HG02678 (cell line): ENCODE measurements at regions not wholly inside any gene's neighbourhood (a gene's known extent, or its start where the extent isn't known, plus 50 kb on each side); places are given as distances from the start of the nearest gene placed in this dataset.
A peak's percentile ranks its signal among the peaks of the same experiment; 100 is the strongest.
"Not testable (repeated sequence)": the region's sequence is repeated elsewhere in the genome, so short reads cannot be mapped to it uniquely, and the experiment has no call there.

Experiments
- ATAC-seq: cut with Tn5 transposase; IDR thresholded peaks from one replicate; pipeline ENCODE4 v1.9.1; 2021; ENCODE audit warnings: mild to moderate bottlenecking, moderate library complexity; ENCODE audit not compliant: unreplicated experiment

- no peak for ATAC-seq
Observed at GRCh38 chr14:71452987-71453386, 479.2 kb upstream of the RGS6 start.

GRCh38 chr14:71454010-71454409 is 478.2 kb upstream of the RGS6 start:
- no peak for ATAC-seq

DNA sequence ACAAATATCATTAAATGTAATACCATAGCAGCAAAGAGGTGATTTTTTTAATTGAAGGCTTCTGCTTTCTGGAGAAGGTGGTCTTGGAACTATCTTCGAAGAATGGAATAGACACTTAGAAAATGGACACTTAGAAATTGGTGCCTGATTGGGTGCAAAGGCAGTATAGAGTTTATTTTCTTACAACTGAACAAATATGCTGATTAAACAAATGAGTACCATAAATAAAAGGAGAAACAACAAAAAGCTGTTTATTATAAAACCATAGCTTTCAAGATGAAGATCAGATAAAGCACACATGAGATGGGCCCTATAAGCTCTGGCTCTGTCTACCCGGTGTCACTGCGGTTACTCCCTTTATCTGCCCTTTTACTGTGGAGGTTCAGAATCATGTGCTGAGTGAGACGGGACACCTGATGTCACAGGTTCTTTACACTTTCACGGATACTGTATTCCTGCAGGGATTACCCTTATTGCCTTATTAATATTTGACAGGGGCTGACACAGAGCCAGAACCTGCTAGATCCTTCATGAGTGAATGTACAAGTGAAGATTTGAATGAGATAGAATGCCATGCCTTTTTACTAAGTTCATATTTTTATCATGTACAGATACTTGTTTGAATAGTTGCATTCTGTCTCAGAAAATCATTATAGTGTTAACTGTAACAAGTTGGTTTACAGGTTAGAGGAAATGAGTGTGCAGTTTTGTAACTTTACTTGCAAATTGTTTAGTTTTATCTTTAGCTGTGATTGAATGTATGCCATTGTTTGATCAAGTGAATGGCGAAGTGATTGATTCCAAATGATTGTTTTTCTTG is 477.5 kb upstream of the RGS6 start:
- ATAC-seq, result no peak

GRCh38 chr14:71460091-71460490 is 472.1 kb upstream of the RGS6 start:
- ATAC-seq, result no peak

DNA sequence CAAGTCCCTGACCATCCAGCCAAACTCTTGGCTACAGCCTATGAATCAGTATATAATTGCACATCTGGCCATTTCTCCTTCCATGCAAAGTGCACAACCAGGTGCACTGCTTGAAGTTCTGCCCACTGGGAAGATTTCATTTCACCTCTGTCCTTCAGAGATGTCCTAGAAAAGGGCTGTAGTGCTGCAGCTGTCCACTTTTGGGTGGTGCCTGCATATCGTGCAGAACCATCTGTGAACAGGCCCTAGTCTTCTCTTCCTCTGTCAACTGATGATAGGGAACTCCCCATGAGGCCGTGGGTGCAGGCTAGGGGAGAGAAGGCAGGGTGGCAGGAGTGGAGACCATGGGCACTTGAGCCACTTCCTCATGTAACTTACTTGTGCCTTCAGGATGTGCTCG is 470.6 kb upstream of the RGS6 start:
- not testable (repeated sequence) for ATAC-seq

DNA sequence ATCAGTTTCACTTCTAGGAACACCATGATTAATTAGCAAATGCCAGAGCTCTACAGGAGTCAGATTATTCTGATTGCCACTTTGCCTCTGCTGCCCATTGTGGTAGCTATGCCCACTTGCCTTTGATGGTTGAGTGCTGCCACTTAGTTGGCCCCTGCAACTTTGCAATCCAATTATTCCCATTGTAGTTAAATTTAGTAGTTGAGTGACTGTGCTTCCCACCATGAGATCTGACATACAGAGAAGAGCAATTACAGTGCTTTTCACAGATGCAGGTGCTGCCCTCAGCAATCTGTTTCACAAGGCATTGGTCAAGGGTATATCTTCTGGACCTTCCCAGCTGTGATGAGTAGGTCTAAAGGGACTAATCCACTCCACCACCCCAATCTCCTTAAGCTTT is 468.4 kb upstream of the RGS6 start:
- no peak for ATAC-seq

DNA sequence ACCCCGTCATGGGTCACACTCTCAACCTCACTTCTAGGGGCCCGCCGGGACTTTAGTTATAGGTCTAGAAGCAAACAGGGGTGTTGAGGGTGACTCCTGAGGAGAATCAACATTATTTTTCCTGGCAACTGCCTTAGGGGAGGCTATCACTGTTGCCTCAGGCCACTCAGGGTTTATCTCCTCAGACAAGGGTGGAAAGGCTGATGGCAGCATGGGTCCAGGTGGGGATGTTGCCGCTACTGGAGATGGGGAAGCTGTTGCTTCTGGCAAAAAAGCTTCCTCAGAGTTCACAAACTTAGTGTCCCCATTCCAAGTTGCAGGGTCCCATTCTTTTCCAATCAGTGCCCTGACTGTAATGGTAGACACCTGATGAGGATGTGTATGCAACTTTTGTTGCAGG is 467.4 kb upstream of the RGS6 start:
- no peak for ATAC-seq

GRCh38 chr14:71465316-71465715 is 466.9 kb upstream of the RGS6 start:
- no peak for ATAC-seq

GRCh38 chr14:71466251-71466650 is 466.0 kb upstream of the RGS6 start:
- no peak for ATAC-seq

GRCh38 chr14:71466946-71467345 is 465.3 kb upstream of the RGS6 start:
- ATAC-seq, result no peak

- ATAC-seq, result no peak
Observed at GRCh38 chr14:71467361-71467811, 464.8 kb upstream of the RGS6 start.

DNA sequence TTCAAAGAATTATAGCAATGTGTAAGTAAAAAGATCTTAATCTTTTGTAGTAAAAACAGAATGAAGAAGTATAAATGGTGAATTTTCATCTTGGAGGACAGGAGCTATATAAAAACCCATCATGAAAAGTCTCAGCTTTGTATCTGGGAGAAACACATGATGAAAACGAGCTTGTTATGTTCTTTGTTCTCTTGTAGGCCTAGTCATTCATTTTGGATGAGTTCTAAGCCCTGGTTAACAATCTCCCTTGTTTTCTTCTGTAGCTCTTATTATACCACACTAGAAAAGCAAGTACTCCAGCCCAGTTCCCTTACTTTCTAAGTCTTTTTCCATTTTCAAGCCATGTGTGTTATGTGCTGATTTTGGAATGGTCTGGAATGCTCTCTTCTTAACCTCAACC is 463.5 kb upstream of the RGS6 start:
- no peak for ATAC-seq

DNA sequence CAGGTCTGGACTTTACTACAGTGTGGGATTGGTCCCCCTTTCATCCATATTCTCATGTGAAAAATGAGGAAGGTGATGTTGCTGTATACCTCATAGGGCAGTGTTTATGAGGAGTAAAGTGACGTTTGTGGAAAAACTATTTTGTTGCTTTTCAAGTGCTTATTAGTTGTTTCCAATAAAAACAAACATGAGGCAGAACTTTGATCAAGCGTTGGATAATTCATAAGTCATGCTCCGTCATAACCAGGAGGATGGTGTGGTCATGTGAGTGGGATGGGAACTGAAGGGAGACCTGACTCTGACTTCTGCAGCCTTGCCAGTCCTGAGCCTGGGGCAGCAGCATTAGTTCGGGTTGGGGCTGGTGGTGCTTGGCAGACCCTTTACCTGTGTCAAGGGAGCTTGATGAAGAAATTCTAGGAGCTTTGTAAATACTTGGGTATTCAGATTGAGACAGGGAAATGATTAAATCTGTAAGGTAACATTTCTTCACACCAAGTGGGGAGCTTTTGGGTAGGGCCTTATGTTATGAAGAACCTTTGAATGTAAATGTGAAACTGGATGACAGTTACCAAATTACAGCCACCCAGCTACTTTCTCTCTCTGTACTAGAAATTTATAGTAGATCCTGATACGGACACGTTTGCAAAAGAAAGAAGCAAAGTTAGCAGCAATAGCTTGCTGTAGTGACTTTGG is 462.4 kb upstream of the RGS6 start:
- no peak for ATAC-seq

- ATAC-seq, result no peak
Observed at GRCh38 chr14:71471634-71472355, 460.4 kb upstream of the RGS6 start.

DNA sequence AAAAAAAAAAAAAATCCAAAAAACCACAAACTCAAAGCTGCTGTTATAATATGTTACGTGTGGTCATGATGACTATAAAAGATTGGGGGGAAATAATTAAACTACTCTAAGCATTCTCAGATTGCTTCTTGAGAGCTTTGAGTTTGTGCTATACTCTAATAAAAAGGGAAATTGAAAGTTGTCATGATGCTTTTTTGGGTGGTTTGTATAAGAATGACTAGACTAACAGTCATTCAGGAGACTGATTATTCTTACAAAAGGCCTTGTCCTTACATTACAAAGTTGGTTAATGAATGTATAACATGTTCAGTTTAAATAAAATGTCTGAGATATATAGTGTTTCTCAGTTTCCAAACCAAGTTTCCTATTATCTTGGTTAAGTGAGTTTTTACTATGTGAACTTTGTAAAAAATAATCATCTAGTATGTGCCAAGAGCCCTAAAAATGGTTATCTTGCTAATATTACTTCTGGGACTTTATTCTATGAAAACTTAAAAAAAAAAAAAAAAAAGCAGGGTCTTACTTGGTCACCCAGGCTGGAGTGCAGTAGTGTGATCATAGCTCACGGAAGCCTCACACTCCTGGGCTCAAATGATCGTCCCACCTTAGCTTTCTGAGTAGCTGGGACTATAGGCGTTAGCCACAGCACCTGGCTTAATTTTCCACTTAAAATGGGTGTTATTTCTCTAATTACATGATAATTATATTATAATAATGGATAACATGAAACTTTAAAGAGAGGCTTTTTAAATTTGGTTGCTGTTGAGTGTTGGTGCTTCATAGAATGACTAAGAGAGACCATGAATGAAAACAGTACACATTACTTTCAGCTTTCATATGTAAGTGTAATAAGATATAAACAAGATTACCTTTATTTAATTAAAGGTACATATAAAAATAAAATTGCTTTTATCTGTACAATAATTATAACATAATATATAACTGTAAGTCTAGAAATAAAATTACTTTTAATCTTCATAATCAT is 459.6 kb upstream of the RGS6 start:
- peak; percentile 58 for ATAC-seq

DNA sequence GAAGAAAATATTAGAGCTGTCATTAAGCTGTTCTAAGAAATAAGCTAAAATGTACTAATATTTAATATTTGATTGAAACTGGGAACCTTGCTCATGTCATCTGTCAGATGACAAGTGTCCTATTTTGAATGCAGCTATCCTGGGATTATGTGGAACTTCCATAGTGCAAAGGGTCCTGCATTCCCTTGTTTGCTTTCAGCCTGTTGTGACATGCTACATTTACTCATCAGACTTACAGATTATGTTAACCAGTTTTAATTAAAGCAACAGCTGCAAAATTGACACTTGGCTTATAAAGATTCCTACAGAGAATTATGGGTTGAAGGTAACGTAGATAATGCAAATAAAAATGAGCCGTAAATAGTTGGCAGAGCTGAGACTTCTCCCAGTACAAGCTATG is 458.4 kb upstream of the RGS6 start:
- no peak for ATAC-seq

DNA sequence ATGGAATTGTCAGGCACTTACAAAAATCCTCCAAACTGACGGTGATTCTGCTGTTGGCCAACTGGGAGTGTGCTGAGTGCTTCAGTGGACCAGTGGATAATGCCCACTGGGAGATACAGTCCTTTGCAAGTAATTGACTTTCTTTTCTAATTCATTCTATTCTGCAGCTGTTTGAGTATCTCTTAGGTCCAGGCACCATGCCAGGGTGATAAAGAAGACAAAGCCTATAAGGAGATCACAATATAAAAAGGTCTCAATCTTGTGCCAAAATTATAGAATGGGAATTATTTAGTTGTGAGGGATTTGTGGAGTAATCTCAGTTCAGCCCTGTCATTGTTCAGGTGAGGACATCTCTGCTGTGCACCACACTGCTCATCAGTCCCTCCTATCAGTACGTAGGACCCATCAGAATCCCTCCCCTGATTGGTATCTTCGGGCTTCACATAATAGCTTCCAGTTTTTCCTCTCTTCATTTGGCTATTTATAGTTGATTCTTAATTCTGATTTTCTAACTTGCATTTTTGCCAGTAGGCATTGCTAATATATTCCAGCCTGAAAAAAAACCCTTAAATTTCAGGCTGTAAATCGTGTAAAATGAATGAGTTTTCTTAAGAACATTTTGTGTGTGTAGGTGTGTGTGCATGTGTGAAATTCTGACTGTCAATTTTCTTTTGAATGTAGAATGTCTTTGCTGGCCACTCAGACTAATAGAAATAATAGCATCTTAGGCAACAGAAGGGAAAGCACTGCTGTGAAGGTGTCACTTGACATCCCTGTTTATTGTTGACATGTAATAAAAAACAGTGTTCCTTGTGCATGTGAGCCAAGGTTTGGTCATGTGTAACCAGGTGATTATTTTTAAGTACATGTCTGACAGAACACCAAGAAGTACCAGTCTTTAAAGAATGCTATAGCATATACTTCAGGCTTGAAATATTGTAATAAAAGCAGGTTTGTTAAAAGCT is 457.6 kb upstream of the RGS6 start:
- no peak for ATAC-seq

GRCh38 chr14:71475916-71476315 is 456.3 kb upstream of the RGS6 start:
- no peak for ATAC-seq

DNA sequence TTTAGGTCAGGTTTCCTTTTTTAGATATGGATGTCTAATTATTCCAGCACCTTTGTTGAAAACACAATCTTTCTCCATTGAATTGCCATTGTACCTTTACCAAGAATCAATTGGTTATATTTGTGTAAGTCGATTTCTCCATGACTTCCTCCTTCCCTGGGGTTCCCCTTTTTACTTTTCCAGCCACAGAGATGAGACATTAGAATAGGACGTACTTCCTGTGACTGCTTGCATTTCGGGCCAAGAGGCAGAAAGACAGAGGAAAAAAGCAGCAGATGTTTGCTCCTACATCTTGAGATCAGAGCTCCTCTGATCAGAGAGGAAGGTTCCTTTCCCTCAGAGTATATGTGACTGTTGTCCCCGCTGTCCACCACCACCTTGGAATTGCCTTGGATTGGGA is 453.7 kb upstream of the RGS6 start:
- ATAC-seq, result no peak
